ENCODE measurements at regions not wholly inside any gene's neighbourhood (a gene's known extent, or its start where the extent isn't known, plus 50 kb on each side); places are given as distances from the start of the nearest gene placed in this dataset.
"Not testable (repeated sequence)": the region's sequence is repeated elsewhere in the genome, so short reads cannot be mapped to it uniquely, and the experiment has no call there.

GRCh38 chr12:70008944-70009343 is 183.9 kb downstream of the MYRFL start:
- DNase-seq = no peak

DNA sequence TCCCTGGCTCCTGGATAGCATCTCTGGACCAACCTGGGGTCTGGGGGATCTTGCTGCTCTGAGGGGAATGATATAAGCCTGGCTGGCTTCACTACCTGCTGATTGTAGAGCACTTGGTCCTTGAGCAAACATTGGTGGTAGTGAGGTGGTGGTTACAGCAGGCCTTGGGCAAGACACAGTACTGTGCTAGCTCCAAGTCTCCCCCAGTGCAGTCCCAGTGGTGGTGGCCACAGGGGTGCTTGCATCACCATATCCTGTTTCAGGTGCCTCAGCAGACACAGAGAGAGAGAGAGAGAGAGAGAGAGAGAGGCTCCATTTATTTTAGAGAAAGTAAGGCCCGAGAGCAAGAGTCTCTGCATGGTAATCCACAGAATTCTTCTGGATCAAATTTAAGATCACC is 186.3 kb downstream of the MYRFL start:
- no peak for DNase-seq

GRCh38 chr12:70013016-70013415 is 188.0 kb downstream of the MYRFL start:
- DNase-seq = not testable (repeated sequence)

GRCh38 chr12:70028515-70028914 is 203.5 kb downstream of the MYRFL start:
- DNase-seq = no peak

GRCh38 chr12:70028918-70029317 is 203.9 kb downstream of the MYRFL start:
- DNase-seq = no peak

DNA sequence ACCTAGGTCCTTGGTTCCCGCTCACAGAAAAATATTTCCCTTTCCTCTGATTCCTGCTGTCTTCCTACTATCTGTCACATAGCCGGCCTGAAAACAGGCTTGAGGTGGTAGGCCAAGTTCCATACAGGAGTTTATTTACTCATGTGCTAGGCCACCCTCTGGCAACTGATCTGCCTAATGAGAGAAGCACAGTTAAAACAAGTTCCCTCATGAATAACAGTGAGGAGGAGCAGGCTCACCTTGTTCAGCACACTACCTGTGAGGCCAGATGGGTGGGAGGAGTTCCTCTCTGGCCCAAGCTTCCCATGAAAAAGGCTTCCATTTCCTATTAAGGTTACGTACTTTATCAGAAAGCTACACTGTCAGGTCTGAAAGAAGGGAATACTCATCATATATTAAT is 206.0 kb downstream of the MYRFL start:
- no peak for DNase-seq

GRCh38 chr12:70032076-70032475 is 207.0 kb downstream of the MYRFL start:
- DNase-seq = no peak

- no peak for DNase-seq
Measured at GRCh38 chr12:70033310-70033709, 208.3 kb downstream of the MYRFL start.

DNA sequence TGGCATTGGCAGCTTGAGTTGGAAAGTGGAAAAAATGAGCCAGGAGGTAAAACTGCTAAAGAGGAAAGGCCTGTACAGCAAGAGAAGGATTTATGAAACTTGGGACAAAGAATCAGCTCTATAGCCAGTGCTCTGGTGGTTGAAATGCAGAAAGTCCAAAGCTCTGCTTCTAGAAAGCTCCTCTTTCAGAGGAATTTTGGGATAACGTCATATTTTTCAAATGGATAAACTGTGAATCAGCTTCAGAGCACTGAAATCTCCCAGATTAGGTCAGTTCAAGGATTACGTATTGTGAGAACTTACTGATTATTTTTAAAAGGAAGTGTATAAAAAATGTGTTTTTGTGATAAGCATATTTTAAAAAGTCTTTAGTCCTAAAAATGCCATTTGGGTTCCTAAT is 203.1 kb upstream of the CNOT2 start:
- DNase-seq = no peak

- no peak for DNase-seq
Measured at GRCh38 chr12:70042675-70043074, 200.6 kb upstream of the CNOT2 start.

- no peak for DNase-seq
Measured at GRCh38 chr12:70043490-70044138, 199.6 kb upstream of the CNOT2 start.

- no peak for DNase-seq
Measured at GRCh38 chr12:70044167-70044566, 199.1 kb upstream of the CNOT2 start.

- no peak for DNase-seq
Measured at GRCh38 chr12:70045036-70045435, 198.2 kb upstream of the CNOT2 start.

GRCh38 chr12:70045514-70045913 is 197.7 kb upstream of the CNOT2 start:
- no peak for DNase-seq

DNA sequence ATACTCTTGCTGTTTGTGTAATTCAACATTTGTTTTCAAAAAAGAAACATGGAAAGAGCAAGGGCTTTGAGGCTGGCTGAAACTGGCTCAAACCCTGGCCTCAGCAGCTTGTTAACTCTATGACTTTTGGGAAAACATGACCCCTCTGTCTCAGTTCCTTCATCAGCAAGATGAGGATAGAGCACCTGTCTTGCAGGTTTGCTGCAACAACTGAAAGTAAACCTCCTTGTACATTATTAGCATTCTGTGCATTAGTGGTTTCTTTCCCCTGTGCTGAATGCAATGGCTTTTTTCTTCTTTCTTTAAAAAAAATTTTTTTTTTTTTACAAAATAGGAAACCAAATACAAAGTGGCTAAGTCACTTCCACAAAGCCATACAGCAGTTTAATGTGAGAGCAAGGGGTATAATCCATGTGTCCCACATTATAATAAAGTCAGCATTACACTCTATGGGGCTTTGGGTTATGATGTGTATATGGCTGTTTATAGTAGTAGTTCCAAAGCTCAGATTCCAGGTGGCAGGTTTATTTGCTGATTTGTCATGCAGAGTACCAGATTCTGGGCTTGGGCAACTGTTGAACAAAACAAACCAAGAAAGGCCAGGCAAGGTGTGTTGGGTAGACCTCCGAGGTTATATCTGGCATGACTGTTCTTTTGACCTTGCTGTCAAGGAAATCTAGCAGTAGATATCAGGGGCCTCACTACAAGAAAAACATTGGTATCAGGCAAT is 194.5 kb upstream of the CNOT2 start:
- DNase-seq = no peak

DNA sequence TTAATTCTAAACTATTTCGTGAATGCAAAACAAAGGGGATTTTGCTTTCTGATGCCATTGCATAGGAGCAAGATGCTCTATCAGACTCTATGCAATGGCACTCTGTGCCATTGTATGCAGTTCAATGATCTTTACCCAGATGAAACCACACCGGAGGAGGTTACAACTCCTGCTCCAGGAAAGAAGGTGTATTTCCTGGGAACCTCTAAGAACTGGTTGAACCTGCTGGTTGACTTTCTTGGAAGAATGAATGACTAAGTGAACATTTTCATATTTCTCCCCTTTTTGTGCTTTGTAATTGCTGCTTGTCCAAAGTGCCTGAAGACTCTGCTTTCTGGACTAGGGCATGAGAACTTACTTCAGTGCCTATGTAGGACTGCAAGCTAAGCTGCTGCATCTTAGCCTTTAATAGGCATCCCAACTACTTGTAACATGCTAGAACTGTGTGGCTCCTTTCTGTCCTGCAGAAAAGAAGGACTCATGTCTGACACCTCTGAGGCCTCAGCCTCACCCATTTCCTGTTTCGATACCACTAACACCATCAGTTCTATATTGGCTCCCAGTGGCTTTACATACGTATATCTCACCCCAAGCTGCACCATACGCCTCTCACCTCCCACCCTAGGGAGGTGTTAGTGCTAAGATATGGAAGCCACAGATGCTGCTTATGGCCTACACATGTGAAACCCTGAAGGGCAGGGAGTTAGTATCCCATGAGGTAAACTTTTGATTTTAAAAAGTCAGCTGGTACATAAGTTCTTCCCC is 193.5 kb upstream of the CNOT2 start:
- no peak for DNase-seq

DNA sequence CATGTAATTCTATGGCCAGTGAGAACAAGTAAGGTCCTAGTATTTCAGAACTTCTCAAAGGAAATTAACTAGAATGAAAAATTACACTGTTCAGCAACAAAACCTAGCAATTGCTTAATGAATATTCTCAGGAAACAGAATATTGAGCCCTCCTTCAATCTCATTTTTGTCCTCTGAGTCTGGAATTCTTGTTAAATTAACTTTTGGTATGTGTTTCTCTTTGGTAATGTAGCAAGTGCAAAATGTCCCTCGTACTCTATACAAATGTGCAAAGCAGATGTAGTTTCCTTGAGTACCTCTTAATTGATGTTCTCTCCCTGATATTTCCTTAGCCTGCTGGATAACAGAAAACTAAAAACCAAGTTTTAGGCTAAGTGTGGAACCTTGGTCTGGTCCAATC is 190.8 kb upstream of the CNOT2 start:
- DNase-seq = no peak

DNA sequence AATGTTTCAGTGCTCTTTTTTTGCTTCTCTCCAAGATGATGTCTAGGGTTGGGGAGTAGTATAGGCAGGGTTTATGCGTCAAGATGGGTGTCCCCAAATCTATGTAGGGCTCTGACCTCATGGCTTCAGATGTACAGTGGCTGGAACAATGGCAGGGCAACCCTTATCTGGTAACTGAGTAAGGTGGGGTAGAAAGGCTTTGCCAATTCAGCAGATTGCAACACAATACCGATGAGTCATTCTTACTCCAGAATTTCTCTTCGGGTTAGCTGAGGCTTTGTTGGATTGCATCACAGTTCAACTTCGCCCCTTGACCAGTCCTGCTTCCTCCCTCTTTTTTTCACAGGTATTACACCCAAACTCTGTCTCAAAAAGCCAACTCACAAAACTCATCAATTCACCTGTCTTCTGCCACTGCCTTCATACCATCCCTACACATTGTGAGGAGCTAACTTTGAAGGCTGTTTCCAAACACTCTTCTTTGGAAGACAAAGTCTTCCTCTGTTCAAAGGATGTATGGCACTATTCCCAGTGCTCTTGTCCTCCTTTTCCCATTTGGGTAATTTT is 190.2 kb upstream of the CNOT2 start:
- no peak for DNase-seq

GRCh38 chr12:70059373-70059772 is 183.9 kb upstream of the CNOT2 start:
- no peak for DNase-seq

DNA sequence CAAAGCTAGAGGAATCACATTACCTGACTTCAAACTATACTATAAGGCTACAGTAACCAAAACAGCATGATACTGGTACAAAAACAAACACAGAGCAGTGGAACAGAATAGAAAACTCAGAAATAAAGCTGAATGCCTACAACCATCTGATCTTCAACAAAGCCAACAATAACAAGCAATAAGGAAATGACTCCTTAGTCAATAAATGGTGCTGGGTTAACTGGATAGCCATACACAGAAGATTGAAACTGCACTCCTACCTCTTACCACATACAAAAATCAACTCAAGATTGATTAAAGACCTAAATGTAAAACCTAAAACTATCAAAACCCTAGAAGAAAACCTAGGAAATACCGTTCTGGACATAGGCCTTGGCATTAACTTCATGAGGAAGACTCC is 182.6 kb upstream of the CNOT2 start:
- no peak for DNase-seq

DNA sequence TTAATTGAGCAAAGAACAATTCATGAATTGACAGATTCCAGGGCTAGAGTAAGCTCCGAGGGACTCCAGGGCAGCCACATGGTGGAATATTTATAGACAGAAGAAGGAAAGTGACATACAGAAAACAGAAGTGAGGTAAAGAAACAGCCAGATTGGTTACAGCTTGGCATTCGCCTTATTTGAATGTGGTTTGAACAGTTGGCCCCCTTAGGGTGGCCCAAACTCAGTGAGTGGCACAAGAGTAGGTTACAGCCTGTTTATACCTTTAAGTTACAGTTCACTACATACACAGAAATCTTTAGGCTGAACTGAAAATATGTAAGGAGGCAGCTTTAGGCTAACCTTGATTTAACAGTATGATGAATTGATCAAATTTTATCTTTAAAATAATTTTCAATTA is 174.5 kb upstream of the CNOT2 start:
- DNase-seq = no peak

DNA sequence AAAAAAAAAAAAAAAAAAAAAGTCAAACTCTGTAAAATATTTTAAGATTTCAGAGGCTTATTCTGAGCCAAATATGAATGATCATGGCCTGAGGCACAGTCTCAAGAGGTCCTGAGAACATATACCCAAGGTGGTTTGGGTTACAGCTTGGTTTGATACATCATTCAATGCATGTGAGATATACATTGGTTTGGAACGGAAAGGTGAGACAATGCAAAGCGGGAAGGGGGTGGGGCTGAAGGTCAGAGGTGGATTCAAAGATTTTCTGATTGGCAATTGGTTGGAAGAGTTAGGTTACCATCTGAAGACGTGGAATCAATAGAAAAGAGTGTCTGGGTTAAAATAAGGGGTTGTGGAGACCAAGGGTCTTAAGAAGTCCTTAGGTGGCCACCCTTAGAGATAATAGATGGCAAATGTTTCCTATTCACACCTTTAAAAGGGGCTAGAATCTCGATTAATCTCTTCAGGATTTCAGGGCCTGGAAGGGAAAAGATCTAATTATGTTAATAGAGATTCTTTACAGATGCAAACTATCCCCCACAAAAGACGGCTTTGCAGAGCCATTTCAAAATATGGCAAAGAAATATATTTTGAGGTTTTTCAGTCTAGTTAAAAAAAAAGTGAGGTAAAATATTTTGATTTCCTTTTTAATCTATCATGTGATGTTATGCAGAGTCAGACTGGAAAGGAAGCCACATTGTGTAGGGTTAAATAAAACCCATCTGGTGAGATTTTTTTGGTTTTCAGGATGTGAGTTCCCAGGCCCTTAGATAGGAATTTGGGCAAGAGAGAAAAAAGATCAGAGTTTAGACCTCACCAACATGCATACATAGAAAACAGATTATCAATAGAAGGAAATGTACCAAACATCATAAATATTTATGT is 173.8 kb upstream of the CNOT2 start:
- no peak for DNase-seq
